T47D (cell line): ENCODE measurements at regions not wholly inside any gene's neighbourhood (a gene's known extent, or its start where the extent isn't known, plus 50 kb on each side); places are given as distances from the start of the nearest gene placed in this dataset.

ENCODE experiments used
- DNase-seq, 2 experiments: peaks; one replicate each; pipeline versions ENCODE4 v3.0.0 to v3.0.0-alpha.2; 2011 to 2012; ENCODE audit warnings: low read depth in 1 of 2, low spot score in 1 of 2
- JUND ChIP-seq: IDR thresholded peaks from 2 replicates; pipeline ENCODE4 v1.6.1; 2012; ENCODE audit warnings: low read depth
- in situ Hi-C: cut with HindIII; loops from 2 replicates; pipeline ENCODE4 v1.10.0; 2016; ENCODE audit warnings: low sequenced_read_pairs, low pct_unique_long_range_greater_than_20kb

- no peak for DNase-seq
- no peak for TF ChIP-seq JUND
- in situ Hi-C loops: no loop called here
Observed at GRCh38 chr2:236317938-236318396, 53.8 kb upstream of the ASB18 start.

GRCh38 chr2:236318401-236318800 is 54.2 kb upstream of the ASB18 start:
- no peak for DNase-seq
- no peak for TF ChIP-seq JUND
- in situ Hi-C loops: no loop called here

- peak in 1 of 2 experiments; percentile 43 for DNase-seq
- TF ChIP-seq JUND: no peak
- in situ Hi-C loops: no loop called here
Observed at GRCh38 chr2:236319036-236319435, 54.8 kb upstream of the ASB18 start.

- TF ChIP-seq JUND: no peak
- DNase-seq: no peak
- in situ Hi-C loops: no loop called here
Observed at GRCh38 chr2:236321415-236321814, 57.2 kb upstream of the ASB18 start.

GRCh38 chr2:236333417-236334121 is 69.4 kb upstream of the ASB18 start:
- DNase-seq: no peak
- in situ Hi-C loops: no loop called here
- TF ChIP-seq JUND: no peak

GRCh38 chr2:236334122-236334876 is 70.1 kb upstream of the ASB18 start:
- no peak for TF ChIP-seq JUND
- in situ Hi-C loops: no loop called here
- no peak for DNase-seq

GRCh38 chr2:236335696-236336574 is 71.7 kb upstream of the ASB18 start:
- TF ChIP-seq JUND: no peak
- DNase-seq: no peak
- in situ Hi-C loops: no loop called here

- in situ Hi-C loops: no loop called here
- DNase-seq: no peak
- no peak for TF ChIP-seq JUND
Observed at GRCh38 chr2:236336575-236337464, 72.6 kb upstream of the ASB18 start.

GRCh38 chr2:236337465-236338325 is 73.5 kb upstream of the ASB18 start:
- in situ Hi-C loops: no loop called here

GRCh38 chr2:236338495-236339184 is 74.4 kb upstream of the ASB18 start:
- in situ Hi-C loops: no loop called here
- no peak for DNase-seq
- TF ChIP-seq JUND: no peak

More at GRCh38 chr2:236337465-236338325, 73.5 kb upstream of the ASB18 start:
- DNase-seq: no peak
- no peak for TF ChIP-seq JUND
